ENCODE measurements at regions not wholly inside any gene's neighbourhood (a gene's known extent, or its start where the extent isn't known, plus 50 kb on each side); places are given as distances from the start of the nearest gene placed in this dataset.

DNA sequence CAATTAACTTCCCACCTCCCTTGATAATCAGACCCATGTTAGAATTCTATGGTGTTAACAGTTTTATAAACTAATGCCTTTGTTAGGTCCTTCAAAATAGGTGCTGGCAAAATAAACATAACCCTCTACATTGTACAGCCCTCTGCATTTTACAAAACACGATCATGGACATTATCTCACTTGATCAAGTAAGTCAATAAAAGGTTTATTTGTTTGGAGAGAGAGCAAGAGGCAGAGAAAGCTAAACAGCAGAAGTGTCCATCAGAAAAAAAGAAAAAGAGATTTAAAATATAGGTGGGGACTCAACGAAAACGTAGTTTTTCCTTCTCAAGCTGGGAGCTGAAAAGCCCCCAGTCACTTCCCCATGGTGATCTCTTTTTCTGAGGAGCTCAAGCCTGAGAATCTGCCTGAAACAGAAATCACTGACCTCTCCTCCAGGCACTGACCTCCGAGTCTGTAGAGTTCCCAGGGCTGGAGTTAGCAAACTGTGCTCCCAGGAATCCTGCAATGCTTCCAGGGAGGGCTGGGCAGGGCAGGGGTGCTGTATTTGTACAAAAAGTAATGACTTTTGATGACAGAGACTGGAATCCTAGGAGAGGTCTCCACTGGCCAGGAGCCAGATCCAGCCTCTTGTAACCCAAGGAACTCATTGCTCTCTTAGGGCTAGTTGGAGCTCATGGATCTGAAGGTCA, 137.8 kb upstream of the KLHL29 start:
- TF ChIP-seq EZH2 (IDR thresholded peaks at IDR 0.05): no peak
- TF ChIP-seq, protein P1, sequence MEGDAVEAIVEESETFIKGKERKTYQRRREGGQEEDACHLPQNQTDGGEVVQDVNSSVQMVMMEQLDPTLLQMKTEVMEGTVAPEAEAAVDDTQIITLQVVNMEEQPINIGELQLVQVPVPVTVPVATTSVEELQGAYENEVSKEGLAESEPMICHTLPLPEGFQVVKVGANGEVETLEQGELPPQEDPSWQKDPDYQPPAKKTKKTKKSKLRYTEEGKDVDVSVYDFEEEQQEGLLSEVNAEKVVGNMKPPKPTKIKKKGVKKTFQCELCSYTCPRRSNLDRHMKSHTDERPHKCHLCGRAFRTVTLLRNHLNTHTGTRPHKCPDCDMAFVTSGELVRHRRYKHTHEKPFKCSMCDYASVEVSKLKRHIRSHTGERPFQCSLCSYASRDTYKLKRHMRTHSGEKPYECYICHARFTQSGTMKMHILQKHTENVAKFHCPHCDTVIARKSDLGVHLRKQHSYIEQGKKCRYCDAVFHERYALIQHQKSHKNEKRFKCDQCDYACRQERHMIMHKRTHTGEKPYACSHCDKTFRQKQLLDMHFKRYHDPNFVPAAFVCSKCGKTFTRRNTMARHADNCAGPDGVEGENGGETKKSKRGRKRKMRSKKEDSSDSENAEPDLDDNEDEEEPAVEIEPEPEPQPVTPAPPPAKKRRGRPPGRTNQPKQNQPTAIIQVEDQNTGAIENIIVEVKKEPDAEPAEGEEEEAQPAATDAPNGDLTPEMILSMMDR (IDR thresholded peaks at IDR 0.05): no peak
